ENCODE measurements at regions not wholly inside any gene's neighbourhood (a gene's known extent, or its start where the extent isn't known, plus 50 kb on each side); places are given as distances from the start of the nearest gene placed in this dataset.

DNA sequence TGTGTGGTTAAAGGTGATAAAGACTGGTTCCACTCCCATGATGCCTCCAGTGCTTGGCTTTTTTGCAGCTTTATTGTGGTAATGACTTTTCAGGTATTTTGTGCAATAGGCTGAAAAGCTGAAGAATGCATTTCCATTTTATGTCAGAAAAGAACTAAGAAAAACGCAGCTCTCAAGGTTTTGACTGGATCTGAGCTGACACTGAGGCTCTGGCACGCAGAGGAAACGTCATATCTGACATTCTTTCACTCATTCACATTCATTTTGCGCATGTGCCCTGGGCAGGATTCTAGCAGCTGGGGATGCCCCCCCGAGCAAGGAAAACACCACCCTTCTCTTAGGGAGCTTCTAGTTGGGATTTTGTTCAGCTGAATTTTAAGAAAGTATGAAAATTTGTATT lies 408.5 kb upstream of the MKI67 start:
- TF ChIP-seq POLR2A (IDR thresholded peaks at IDR 0.05; ENCODE audit: low read depth, low read length), result no peak
- no peak for TF ChIP-seq GATA2 (IDR thresholded peaks at IDR 0.05; ENCODE audit: insufficient read depth, insufficient read length, low read depth, low read length)
- TF ChIP-seq, protein P1, sequence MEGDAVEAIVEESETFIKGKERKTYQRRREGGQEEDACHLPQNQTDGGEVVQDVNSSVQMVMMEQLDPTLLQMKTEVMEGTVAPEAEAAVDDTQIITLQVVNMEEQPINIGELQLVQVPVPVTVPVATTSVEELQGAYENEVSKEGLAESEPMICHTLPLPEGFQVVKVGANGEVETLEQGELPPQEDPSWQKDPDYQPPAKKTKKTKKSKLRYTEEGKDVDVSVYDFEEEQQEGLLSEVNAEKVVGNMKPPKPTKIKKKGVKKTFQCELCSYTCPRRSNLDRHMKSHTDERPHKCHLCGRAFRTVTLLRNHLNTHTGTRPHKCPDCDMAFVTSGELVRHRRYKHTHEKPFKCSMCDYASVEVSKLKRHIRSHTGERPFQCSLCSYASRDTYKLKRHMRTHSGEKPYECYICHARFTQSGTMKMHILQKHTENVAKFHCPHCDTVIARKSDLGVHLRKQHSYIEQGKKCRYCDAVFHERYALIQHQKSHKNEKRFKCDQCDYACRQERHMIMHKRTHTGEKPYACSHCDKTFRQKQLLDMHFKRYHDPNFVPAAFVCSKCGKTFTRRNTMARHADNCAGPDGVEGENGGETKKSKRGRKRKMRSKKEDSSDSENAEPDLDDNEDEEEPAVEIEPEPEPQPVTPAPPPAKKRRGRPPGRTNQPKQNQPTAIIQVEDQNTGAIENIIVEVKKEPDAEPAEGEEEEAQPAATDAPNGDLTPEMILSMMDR (IDR thresholded peaks at IDR 0.05; ENCODE audit: extremely low read depth in 1 of 2, insufficient read depth in 1 of 2, low read depth in 1 of 2, low read length in 2 of 2), result no peak
- no peak for TF ChIP-seq EZH2 (IDR thresholded peaks at IDR 0.05; ENCODE audit: borderline replicate concordance, low read depth, low read length, severe bottlenecking)
- no peak for TF ChIP-seq POLR2AphosphoS5 (IDR thresholded peaks at IDR 0.05; ENCODE audit: insufficient read depth, low read depth, low read length)
- TF ChIP-seq, protein P2, sequence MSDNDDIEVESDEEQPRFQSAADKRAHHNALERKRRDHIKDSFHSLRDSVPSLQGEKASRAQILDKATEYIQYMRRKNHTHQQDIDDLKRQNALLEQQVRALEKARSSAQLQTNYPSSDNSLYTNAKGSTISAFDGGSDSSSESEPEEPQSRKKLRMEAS (IDR thresholded peaks at IDR 0.05; ENCODE audit: insufficient read depth, insufficient read length), result no peak
- TF ChIP-seq FOS (IDR thresholded peaks at IDR 0.05; ENCODE audit: borderline replicate concordance, insufficient read depth, low read length), result no peak
- no peak for TF ChIP-seq JUN (IDR thresholded peaks at IDR 0.05; ENCODE audit: borderline replicate concordance, insufficient read depth, insufficient read length, low read depth)
